ENCODE measurements at regions not wholly inside any gene's neighbourhood (a gene's known extent, or its start where the extent isn't known, plus 50 kb on each side); places are given as distances from the start of the nearest gene placed in this dataset.

DNA sequence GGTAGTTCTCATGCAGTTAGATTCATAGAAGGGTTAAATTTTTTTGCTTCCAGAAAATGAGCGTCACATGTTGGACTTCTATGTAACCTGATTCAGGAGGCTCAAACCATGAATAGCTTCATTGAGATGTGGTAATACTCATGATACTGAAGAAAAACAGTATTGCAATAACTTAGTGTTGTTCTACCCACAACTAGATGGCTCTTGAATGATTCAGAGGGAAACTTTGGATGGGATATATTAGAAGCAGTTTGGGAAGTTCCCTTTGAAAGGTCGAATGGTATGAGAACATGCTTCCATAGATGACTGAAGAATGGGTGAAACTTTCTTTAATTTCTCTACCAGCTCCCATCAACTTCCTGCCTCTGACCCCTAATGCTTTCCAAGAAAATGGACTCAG is 211.7 kb upstream of the PTGFR start:
- no peak for TF ChIP-seq CTCF (IDR thresholded peaks at IDR 0.05; ENCODE audit: insufficient read depth, low read depth, low read length, missing control alignments)
- DNase-seq (ENCODE audit: low read depth), result peak; percentile 80
- no peak overlapping the region for H3K4me3 ChIP-seq (ENCODE audit: low read length)

DNA sequence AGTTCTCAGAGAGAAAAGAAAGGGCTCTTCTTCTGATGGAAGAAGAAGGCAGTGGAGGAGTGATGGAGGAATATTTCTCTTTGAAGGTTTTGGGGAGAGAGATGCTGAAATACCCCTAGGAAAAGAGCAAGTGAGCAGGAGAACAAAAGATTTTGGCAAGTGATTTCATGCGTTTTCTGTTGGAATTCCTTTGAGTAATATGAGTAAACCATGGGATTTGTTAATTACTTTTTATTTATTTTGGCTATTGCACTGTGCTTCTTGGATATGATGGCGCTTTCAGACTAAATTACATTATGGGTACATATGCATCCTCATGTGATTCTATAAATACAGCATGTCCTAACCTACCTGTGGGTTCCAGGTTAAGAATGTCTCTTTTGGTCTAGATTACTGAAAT is 210.1 kb upstream of the PTGFR start:
- H3K4me3 ChIP-seq (ENCODE audit: low read length), result no peak overlapping the region
- no peak for DNase-seq (ENCODE audit: low read depth)
- TF ChIP-seq CTCF (IDR thresholded peaks at IDR 0.05; ENCODE audit: insufficient read depth, low read depth, low read length, missing control alignments), result no peak

GRCh38 chr1:78281580-78281979 is 209.2 kb upstream of the PTGFR start:
- no peak overlapping the region for H3K4me3 ChIP-seq (ENCODE audit: low read length)
- DNase-seq (ENCODE audit: low read depth), result no peak
- no peak for TF ChIP-seq CTCF (IDR thresholded peaks at IDR 0.05; ENCODE audit: insufficient read depth, low read depth, low read length, missing control alignments)

GRCh38 chr1:78283691-78284090 is 207.1 kb upstream of the PTGFR start:
- H3K4me3 ChIP-seq (ENCODE audit: low read length), result no peak overlapping the region
- no peak for TF ChIP-seq CTCF (IDR thresholded peaks at IDR 0.05; ENCODE audit: insufficient read depth, low read depth, low read length, missing control alignments)

GRCh38 chr1:78284354-78284753 is 206.4 kb upstream of the PTGFR start:
- TF ChIP-seq CTCF (IDR thresholded peaks at IDR 0.05; ENCODE audit: insufficient read depth, low read depth, low read length, missing control alignments), result no peak

More at GRCh38 chr1:78283691-78284090, 207.1 kb upstream of the PTGFR start:
- no peak for DNase-seq (ENCODE audit: low read depth)

DNA sequence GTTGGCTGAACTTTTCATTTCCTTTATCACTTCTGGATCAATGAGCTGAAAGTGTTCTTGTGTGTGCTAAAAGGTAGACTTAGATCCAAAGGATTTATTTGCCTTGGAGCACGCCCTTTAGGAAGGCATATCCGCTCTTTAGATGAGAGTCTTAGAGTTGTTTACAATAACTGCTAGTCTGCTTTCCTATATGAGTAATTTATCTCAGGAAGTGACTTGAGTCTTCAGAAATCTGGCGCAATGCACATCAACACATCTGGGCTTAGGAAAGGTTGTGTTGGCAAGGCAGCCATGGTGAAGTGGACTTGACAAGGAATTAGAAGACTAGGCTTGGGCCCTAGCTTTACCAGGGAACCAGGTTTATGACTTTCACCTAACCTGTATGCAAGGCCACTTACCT is 204.1 kb upstream of the PTGFR start:
- H3K4me3 ChIP-seq (ENCODE audit: low read length), result no peak overlapping the region
- no peak for TF ChIP-seq CTCF (IDR thresholded peaks at IDR 0.05; ENCODE audit: insufficient read depth, low read depth, low read length, missing control alignments)
- peak; percentile 86 for DNase-seq (ENCODE audit: low read depth)

More at GRCh38 chr1:78284354-78284753, 206.4 kb upstream of the PTGFR start:
- DNase-seq (ENCODE audit: low read depth), result no peak
- H3K4me3 ChIP-seq (ENCODE audit: low read length), result no peak overlapping the region

GRCh38 chr1:78289603-78290002 is 201.2 kb upstream of the PTGFR start:
- DNase-seq (ENCODE audit: low read depth), result no peak
- no peak for TF ChIP-seq CTCF (IDR thresholded peaks at IDR 0.05; ENCODE audit: insufficient read depth, low read depth, low read length, missing control alignments)
- H3K4me3 ChIP-seq (ENCODE audit: low read length), result no peak overlapping the region

All from epithelial cell of esophagus (primary cell).